IMR-90 (cell line): ENCODE measurements at regions not wholly inside any gene's neighbourhood (a gene's known extent, or its start where the extent isn't known, plus 50 kb on each side); places are given as distances from the start of the nearest gene placed in this dataset.

ENCODE experiments used
- BHLHE40 ChIP-seq: fragments of 150-350 bp; IDR thresholded peaks from 2 replicates; pipeline ENCODE4 v1.6.1; 2016; ENCODE audit warnings: mild to moderate bottlenecking, low read depth, low read length
- CEBPB ChIP-seq: IDR thresholded peaks from 2 replicates; pipeline ENCODE4 v1.6.1; 2012; ENCODE audit warnings: low read depth, low read length, improper control_type of control experiment
- CHD1 ChIP-seq: IDR thresholded peaks from 2 replicates; pipeline ENCODE4 v1.6.1; 2012; ENCODE audit warnings: low read depth, low read length, improper control_type of control experiment
- FOS ChIP-seq: fragments of 150-350 bp; IDR thresholded peaks from 2 replicates; pipeline ENCODE4 v1.6.1; 2016; ENCODE audit warnings: low read depth, low read length
- MAFK ChIP-seq: IDR thresholded peaks from 2 replicates; pipeline ENCODE4 v1.6.1; 2012; ENCODE audit warnings: low read depth, low read length, improper control_type of control experiment
- MXI1 ChIP-seq: IDR thresholded peaks from 2 replicates; pipeline ENCODE4 v1.6.1; 2012; ENCODE audit warnings: low read depth, mild to moderate bottlenecking, low read length, moderate library complexity, borderline replicate concordance
- NFE2L2 ChIP-seq: fragments of 150-350 bp; IDR thresholded peaks from 2 replicates; pipeline ENCODE4 v1.6.1; 2016; ENCODE audit warnings: low read depth, mild to moderate bottlenecking, low read length
- POLR2A ChIP-seq: IDR thresholded peaks from 2 replicates; pipeline ENCODE4 v1.6.1; 2012; ENCODE audit warnings: mild to moderate bottlenecking, low read depth, low read length
- RAD21 ChIP-seq: IDR thresholded peaks from 2 replicates; pipeline ENCODE4 v1.6.1; 2012; ENCODE audit warnings: low read length, improper control_type of control experiment
- RFX5 ChIP-seq: IDR thresholded peaks from 2 replicates; pipeline ENCODE4 v1.8.0; 2012; ENCODE audit warnings: low read depth, mild to moderate bottlenecking, low read length, moderate library complexity
- TF ChIP-seq, protein P1 (sequence below): conservative IDR thresholded peaks from 2 replicates; pipeline ENCODE4 v1.5.1; 2012; ENCODE audit warnings: mild to moderate bottlenecking, low read depth, low read length, improper control_type of control experiment
- TF ChIP-seq, protein P2 (sequence below): fragments of 150-350 bp; IDR thresholded peaks from 2 replicates; pipeline ENCODE4 v1.6.1; 2017; ENCODE audit warnings: mild to moderate bottlenecking, antibody characterized with exemption, low read length, low read depth
- TF ChIP-seq, protein P3 (sequence below): fragments of 150-350 bp; IDR thresholded peaks from 2 replicates; pipeline ENCODE4 v1.6.1; 2016; ENCODE audit warnings: low read depth, mild to moderate bottlenecking, low read length, moderate library complexity, borderline replicate concordance

DNA sequence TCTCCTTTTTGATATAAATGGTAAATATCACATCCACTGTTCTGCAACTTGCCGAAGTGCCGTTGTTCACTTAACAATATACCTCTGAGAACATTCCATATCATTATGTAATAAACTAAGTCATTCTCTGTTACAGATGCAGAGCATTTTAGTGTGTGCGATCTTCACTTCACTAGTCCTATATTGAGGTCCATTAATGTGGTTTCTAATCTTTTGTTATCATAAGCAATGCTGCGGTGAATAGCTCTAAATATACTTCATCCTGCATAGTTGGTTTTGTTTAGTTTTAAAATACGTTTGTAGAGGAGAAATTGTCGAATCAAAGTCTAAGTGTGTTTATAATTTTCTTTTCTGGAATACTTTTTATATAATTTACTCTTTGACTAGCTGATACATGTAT lies 280.3 kb upstream of the TRIB2 start:
- TF ChIP-seq POLR2A (no peak), RFX5 (no peak), NFE2L2 (no peak), CEBPB (no peak), CHD1 (no peak), FOS (no peak), MXI1 (no peak), MAFK (no peak), BHLHE40 (no peak), RAD21 (no peak)
- TF ChIP-seq, protein P1, sequence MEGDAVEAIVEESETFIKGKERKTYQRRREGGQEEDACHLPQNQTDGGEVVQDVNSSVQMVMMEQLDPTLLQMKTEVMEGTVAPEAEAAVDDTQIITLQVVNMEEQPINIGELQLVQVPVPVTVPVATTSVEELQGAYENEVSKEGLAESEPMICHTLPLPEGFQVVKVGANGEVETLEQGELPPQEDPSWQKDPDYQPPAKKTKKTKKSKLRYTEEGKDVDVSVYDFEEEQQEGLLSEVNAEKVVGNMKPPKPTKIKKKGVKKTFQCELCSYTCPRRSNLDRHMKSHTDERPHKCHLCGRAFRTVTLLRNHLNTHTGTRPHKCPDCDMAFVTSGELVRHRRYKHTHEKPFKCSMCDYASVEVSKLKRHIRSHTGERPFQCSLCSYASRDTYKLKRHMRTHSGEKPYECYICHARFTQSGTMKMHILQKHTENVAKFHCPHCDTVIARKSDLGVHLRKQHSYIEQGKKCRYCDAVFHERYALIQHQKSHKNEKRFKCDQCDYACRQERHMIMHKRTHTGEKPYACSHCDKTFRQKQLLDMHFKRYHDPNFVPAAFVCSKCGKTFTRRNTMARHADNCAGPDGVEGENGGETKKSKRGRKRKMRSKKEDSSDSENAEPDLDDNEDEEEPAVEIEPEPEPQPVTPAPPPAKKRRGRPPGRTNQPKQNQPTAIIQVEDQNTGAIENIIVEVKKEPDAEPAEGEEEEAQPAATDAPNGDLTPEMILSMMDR, result no peak
- TF ChIP-seq, protein P2, sequence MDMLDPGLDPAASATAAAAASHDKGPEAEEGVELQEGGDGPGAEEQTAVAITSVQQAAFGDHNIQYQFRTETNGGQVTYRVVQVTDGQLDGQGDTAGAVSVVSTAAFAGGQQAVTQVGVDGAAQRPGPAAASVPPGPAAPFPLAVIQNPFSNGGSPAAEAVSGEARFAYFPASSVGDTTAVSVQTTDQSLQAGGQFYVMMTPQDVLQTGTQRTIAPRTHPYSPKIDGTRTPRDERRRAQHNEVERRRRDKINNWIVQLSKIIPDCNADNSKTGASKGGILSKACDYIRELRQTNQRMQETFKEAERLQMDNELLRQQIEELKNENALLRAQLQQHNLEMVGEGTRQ, result no peak
- TF ChIP-seq, protein P3, sequence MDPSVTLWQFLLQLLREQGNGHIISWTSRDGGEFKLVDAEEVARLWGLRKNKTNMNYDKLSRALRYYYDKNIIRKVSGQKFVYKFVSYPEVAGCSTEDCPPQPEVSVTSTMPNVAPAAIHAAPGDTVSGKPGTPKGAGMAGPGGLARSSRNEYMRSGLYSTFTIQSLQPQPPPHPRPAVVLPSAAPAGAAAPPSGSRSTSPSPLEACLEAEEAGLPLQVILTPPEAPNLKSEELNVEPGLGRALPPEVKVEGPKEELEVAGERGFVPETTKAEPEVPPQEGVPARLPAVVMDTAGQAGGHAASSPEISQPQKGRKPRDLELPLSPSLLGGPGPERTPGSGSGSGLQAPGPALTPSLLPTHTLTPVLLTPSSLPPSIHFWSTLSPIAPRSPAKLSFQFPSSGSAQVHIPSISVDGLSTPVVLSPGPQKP, result no peak
